ENCODE measurements at regions not wholly inside any gene's neighbourhood (a gene's known extent, or its start where the extent isn't known, plus 50 kb on each side); places are given as distances from the start of the nearest gene placed in this dataset.

DNA sequence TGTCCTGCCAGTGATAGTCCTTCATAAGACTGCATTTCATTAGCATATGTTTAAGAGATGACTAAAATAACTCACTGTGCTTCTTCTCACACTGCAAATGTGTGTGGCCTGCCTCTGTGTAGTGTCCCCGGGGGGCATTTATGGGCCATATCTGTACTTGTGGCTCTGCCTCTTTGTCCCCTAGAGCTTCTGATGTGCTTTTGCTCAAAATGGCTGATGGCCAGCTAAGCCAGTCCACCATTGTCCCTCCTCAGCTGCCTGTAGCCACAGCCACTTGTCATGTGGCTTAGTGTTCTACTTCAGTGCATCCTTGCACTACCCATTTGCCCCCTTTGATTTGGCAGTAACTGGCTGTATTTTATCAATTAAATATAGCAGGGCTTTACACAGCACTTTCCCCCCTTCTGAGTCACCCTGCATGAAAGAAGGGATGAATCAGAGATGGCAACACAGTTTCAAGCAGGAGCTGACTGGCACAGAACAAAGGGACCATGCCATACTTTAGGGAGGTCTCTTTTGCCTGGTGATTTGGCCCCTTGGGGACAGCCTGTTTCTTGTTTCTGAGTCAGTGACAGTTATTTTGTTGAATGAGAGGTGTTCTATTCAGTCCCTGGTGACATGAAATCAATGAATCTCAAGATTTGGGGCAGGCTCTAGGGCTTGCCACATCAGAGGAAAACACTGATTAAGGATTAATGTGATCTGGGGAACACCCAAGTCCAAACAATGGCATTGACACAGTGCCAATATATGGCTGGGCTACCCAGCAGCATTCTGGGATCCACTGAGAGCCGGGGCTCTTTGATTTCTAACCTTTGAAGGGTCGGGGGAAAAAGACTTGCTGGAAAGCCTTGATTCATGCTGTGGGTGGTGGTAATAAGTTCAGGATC, 245.5 kb downstream of the SMARCA2 start:
- 0 out of 2 replicates have a peak, but pooled peaks cover 2% of the 10 kb centered on the region for H3K4me1 ChIP-seq (ENCODE audit: control insufficient read depth, insufficient read depth, low read length)
- BruUV-seq (replicated peaks), result no TSS peak
- no peaks in the 10 kb centered on the region for H4K20me1 ChIP-seq (ENCODE audit: insufficient read depth, low read length)
- H2BK20ac ChIP-seq (ENCODE audit: low read depth, low read length), result no peak overlapping the region
- no peak overlapping the region for H2BK120ac ChIP-seq (ENCODE audit: low read depth, low read length)
- H2AFZ ChIP-seq (replicated peaks; ENCODE audit: low read length, poor library complexity), result no peak overlapping the region
- no peaks in the 10 kb centered on the region for H3K79me1 ChIP-seq (ENCODE audit: low read depth in 1 of 2, low read length in 2 of 2)
- H3K4ac ChIP-seq (ENCODE audit: low read depth, low read length), result no peak overlapping the region
- H3K4me3 ChIP-seq (ENCODE audit: insufficient read depth, low read depth, low read length), result no peak overlapping the region
- in situ Hi-C loops (cut with MboI; ENCODE audit: low sequenced_read_pairs), result no loop called here
- no peak overlapping the region for H3K4me2 ChIP-seq (ENCODE audit: low read depth, low read length)
- dilution Hi-C loops (cut with HindIII; ENCODE audit: low sequenced_read_pairs, unreplicated experiment), result no loop called here
- DNase-seq (peak; percentile 45), ATAC-seq (ENCODE audit: low read depth) (peak; percentile 68)
- no peaks in the 10 kb centered on the region for H3K36me3 ChIP-seq (ENCODE audit: control insufficient read depth, insufficient read depth, low read length)
- H4K8ac ChIP-seq (ENCODE audit: low read depth in 2 of 2, low read length in 2 of 2), result no peak overlapping the region
- no peaks in the 10 kb centered on the region for H3K9me1 ChIP-seq (ENCODE audit: insufficient read depth, low read length)
- no peak overlapping the region for H4K91ac ChIP-seq (ENCODE audit: insufficient read depth, low read depth, low read length)
- CTCF ChIA-PET, result no interaction called here
- intact Hi-C loops (cut with micrococcal nuclease), result no loop called here
- H3K9ac ChIP-seq (ENCODE audit: low read depth, low read length), result no peak overlapping the region
- no peak overlapping the region for H3K18ac ChIP-seq (ENCODE audit: low read depth, low read length)
- POLR2A ChIA-PET (ENCODE audit: unreplicated experiment), result no interaction called here
- H3K27ac ChIP-seq (ENCODE audit: insufficient read depth, low read length), result no peak overlapping the region
- TF ChIP-seq, protein P1, sequence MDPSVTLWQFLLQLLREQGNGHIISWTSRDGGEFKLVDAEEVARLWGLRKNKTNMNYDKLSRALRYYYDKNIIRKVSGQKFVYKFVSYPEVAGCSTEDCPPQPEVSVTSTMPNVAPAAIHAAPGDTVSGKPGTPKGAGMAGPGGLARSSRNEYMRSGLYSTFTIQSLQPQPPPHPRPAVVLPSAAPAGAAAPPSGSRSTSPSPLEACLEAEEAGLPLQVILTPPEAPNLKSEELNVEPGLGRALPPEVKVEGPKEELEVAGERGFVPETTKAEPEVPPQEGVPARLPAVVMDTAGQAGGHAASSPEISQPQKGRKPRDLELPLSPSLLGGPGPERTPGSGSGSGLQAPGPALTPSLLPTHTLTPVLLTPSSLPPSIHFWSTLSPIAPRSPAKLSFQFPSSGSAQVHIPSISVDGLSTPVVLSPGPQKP (IDR thresholded peaks at IDR 0.05; ENCODE audit: borderline replicate concordance, low read depth, low read length), result no peak
- TF ChIP-seq MAZ (IDR thresholded peaks at IDR 0.05; ENCODE audit: borderline replicate concordance, low read depth, low read length) (no peak), RFX5 (IDR thresholded peaks at IDR 0.05; ENCODE audit: low read depth, low read length) (no peak), POLR2A (IDR thresholded peaks at IDR 0.05; ENCODE audit: low read depth, low read length) (no peak), CEBPB (IDR thresholded peaks at IDR 0.05; ENCODE audit: low read depth, low read length) (no peak)
- TF ChIP-seq, protein P2, sequence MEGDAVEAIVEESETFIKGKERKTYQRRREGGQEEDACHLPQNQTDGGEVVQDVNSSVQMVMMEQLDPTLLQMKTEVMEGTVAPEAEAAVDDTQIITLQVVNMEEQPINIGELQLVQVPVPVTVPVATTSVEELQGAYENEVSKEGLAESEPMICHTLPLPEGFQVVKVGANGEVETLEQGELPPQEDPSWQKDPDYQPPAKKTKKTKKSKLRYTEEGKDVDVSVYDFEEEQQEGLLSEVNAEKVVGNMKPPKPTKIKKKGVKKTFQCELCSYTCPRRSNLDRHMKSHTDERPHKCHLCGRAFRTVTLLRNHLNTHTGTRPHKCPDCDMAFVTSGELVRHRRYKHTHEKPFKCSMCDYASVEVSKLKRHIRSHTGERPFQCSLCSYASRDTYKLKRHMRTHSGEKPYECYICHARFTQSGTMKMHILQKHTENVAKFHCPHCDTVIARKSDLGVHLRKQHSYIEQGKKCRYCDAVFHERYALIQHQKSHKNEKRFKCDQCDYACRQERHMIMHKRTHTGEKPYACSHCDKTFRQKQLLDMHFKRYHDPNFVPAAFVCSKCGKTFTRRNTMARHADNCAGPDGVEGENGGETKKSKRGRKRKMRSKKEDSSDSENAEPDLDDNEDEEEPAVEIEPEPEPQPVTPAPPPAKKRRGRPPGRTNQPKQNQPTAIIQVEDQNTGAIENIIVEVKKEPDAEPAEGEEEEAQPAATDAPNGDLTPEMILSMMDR (conservative IDR thresholded peaks at IDR 0.05; ENCODE audit: low read depth, low read length), result no peak
- H2BK5ac ChIP-seq (ENCODE audit: low read depth, low read length, poor library complexity, severe bottlenecking), result no peak overlapping the region
- H3K27me3 ChIP-seq (ENCODE audit: control insufficient read depth, insufficient read depth, low read length), result peaks cover 6% of the 10 kb centered on the region
- WGBS, 2 experiments (ENCODE audit: extremely low coverage in 2 of 2, insufficient read length in 1 of 2), result 88% methylated on average over 1 of the region's 3 CpGs; no CpG with 5 or more reads in 1 of the 2 experiments
- H2AK5ac ChIP-seq (ENCODE audit: low read depth, low read length), result no peak overlapping the region
- H2BK15ac ChIP-seq (ENCODE audit: low read depth, low read length), result no peak overlapping the region
- H3K9me3 ChIP-seq (ENCODE audit: control insufficient read depth, insufficient read depth, low read length), result no peaks in the 10 kb centered on the region
- no peak overlapping the region for H3K23ac ChIP-seq (ENCODE audit: low read depth, low read length)
- H3K14ac ChIP-seq (replicated peaks; ENCODE audit: low read depth, low read length), result no peak overlapping the region
- H3K56ac ChIP-seq (ENCODE audit: extremely low read depth, insufficient read depth, low read length), result no peak overlapping the region
- no peak overlapping the region for H2AK9ac ChIP-seq (replicated peaks; ENCODE audit: low read depth, low read length, poor library complexity)
- H4K5ac ChIP-seq (ENCODE audit: low read depth, low read length), result no peak overlapping the region

All from IMR-90 (cell line).